ENCODE measurements at regions not wholly inside any gene's neighbourhood (a gene's known extent, or its start where the extent isn't known, plus 50 kb on each side); places are given as distances from the start of the nearest gene placed in this dataset.

DNA sequence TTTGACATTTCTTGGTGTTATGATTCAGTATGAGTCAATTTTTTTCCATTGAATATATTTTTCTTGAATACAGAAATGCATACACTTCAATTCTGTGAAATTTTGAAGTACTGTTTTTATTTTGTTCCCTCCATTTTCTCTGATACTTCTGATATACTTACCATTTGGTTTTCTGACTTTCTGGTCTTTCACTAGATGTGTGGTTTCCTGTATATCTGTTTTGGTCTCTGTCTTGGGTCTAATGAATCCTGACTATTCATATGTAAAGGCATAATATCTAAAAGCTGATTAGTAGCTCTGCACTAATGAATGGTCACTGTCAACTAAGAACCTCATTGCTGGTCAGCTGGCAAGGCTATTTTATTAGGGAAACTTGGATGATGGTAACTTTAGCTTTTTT, 345.6 kb downstream of the GRB14 start:
- TF ChIP-seq, protein P1, sequence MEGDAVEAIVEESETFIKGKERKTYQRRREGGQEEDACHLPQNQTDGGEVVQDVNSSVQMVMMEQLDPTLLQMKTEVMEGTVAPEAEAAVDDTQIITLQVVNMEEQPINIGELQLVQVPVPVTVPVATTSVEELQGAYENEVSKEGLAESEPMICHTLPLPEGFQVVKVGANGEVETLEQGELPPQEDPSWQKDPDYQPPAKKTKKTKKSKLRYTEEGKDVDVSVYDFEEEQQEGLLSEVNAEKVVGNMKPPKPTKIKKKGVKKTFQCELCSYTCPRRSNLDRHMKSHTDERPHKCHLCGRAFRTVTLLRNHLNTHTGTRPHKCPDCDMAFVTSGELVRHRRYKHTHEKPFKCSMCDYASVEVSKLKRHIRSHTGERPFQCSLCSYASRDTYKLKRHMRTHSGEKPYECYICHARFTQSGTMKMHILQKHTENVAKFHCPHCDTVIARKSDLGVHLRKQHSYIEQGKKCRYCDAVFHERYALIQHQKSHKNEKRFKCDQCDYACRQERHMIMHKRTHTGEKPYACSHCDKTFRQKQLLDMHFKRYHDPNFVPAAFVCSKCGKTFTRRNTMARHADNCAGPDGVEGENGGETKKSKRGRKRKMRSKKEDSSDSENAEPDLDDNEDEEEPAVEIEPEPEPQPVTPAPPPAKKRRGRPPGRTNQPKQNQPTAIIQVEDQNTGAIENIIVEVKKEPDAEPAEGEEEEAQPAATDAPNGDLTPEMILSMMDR (IDR thresholded peaks at IDR 0.05; ENCODE audit: low read depth, low read length): no peak
- no peak for TF ChIP-seq EZH2phosphoT487 (IDR thresholded peaks at IDR 0.05; ENCODE audit: low read depth)
